NCI-H1105 treated with DMSO at 0.1 percent for 48 hours (cell line): ENCODE measurements at regions not wholly inside any gene's neighbourhood (a gene's known extent, or its start where the extent isn't known, plus 50 kb on each side); places are given as distances from the start of the nearest gene placed in this dataset.
"Not testable (repeated sequence)": the region's sequence is repeated elsewhere in the genome, so short reads cannot be mapped to it uniquely, and the experiment has no call there.

Source experiments
- DNase-seq: peaks from one replicate; lab custom pipeline; 2025; lab: John Stamatoyannopoulos, UW

DNA sequence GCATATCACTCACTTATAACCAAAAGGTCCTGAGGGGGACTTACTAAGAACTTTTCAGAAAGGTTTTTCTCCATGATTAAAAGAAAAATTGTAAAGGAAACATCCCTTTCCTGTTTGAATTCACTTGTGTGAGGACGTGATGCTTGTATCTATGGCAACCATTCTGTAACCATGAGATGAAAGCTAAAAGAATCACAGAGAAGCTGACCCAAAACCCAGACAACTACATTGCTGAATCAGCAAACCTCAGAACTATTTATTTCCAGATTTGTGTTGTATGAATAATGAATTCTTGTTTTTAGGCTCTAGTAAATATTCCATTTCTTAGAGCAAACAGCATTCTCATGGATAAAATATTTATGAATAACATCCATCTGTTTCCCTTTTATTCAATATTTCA is 91.2 kb downstream of the RCHY1 start:
- DNase-seq: no peak

DNA sequence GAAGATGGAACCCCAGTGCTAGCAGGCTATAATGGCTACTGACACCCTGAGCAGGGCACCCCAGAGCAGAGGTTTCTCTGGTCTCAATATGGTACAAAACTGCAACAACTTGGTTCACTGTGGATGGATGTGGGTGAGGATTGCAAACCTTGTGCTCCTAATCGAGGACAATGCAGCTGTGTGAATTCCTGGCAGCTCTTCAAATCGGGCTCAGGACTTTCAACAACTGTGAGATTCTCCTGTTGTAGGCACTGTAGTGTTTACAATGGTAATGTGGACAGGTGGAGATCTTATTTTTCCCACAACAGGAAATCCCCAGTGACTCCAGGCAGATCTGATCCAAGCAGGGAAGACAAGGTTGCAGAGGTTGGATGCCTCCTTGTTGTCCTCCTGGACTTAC is 101.5 kb downstream of the RCHY1 start:
- no peak for DNase-seq

DNA sequence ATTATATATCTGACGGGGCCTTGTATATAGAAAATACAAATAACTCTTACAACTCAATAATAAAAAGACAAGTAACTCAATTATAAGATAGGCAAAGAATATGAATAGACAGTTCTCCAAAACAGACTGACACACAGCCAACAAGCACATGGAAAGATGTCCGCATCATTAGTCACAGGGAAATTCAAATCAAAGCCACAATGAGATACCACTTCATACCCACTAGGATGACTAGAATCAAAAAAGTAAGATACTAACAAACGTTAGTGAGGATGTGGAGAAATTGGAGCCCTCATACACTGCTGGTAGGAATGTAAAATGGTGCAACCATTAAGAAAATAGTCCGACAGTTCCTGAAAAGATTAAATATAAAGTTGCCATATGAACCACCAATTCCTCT is 115.7 kb downstream of the RCHY1 start:
- no peak for DNase-seq

DNA sequence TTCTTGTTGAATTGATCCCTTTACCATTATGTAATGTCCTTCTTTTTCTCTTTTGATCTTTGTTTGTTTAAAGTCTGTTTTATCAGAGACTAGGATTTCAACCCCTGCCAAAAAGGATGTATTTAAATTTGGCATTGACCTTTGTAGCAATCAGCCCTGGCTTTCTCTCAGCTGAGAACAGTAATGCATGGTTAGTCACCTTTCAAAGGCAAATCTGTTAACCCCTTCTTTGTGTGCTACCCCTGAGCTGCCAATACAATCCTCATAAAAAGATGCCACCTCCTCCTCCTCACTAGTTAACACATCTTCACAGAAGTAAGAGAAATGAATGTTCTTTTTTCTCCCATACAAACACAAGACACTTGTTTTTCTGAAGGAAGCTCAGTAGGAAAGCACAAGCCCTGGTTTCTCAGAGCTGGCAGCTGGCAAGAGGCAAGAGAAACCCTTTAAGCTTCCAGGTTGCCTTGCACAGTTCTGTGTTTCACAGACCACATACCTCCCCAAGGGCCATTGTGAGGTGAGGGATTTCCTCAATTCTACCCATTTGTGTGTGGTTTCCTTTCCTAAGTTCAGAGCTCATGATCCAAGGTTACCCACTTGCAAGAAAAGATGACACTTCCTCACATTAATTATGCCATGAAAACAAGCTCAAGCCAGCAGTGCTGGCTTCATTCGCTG is 122.6 kb downstream of the RCHY1 start:
- no peak for DNase-seq

DNA sequence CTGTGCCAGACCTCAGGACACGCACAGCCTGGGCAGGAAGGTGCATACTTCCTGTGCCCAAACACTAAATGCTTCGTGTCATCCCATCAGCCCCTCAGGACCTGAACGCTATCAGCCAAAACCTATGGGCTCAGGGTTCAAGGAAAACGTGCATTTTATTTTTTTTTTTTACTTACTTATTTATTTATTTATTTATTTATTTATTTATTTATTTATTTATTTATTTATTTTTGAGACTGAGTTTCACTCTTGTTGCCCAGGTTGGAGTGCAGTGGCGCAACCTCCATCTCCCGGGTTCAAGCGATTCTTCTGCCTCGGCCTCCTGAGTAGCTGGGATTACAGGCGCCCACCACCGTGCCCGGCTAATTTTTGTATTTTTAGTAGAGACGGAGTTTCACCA is 127.8 kb downstream of the RCHY1 start:
- DNase-seq: not testable (repeated sequence)

DNA sequence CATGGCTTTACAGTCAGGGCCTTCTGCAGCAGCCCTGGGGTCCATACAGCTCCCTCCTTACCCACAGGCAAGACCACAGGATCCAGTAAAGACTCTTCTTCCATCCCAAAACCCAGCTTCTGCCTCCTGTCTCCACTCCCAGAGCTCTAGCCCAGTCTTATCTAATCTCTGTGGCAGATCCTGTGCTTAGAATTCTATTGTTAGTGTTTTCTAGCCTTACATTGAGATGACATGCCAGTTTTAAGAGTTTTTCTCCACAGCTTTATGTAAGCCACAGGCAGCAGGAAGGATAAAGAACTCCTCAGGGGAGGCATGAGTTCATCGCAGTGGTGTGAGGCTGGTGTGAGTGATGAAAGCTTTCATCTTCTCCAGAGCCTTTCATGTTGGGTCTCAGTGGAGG is 129.1 kb downstream of the RCHY1 start:
- DNase-seq: no peak

DNA sequence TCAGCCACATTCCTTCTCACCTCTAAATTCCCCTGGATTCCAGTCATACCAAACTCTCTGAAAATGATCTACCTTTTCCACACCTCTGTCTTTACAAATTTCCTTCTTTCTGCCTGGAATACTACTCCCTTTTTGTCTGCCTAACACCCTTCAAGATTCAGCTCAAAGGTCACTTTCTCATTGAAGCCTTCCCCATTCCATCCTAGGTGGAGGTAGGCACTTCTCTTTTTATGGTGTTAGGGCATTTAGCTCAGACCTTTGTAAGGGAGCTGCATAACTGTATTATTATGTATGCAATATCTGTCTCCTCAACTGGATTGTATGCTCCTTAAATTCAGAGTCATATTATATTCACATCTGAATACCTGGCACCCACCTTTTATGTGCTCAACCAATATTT is 137.7 kb downstream of the RCHY1 start:
- DNase-seq: no peak

DNA sequence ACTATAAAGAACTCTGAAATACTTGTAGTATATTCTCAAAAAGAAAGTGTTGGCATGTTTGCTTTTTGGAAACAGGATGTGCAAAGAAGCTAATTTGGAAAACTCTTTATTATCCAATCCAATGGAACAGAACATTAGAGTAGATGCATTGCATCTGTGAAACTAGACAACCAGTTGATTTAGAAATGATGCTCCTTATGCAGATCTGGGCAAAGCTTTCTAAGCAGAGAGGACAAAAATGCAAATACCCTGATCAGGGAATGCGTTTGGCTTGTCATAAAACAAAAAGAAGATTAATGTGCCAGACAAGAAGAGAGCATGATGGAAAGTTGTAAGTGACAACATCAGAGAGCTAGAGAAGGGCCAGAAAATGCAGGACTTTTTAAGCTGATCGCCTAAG is 142.3 kb downstream of the RCHY1 start:
- DNase-seq: no peak

DNA sequence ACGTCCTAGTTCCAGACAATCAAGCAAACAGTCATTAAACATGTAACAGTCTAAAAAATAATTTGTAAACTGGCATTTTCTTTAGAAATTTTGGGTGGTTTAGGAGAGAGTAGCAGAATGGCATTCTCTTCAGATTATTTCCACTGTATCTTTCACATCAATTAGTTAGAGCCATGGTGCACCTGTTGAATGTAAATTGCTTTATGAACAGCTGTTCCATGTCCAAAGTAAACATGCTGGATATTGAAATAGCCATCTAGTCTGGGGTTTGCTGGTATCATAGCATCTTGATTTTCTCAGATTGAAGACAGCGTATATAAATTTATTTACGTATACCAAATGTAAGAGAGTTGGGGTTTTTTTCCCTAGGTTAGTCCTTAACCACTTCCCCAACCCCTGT is 143.6 kb downstream of the RCHY1 start:
- DNase-seq: peak; percentile 68

DNA sequence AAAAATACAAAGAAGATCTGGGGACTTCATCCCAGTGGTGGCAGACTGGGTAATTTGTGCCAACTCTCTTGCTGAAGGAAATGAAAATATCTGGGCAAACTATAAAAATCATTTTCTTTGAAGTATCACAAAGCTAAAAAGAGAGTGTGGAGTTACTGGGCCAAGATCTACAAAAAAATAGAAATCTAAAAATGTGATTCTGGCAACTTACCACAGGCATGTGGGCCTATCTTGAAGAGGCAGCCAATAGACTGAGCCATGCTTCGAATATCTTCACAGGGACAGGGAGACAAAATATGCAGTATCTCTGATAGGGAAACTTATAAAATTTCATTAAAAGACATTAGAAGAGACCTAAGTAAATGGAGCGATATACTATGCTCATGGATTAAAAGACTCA is 168.8 kb downstream of the RCHY1 start:
- DNase-seq: no peak

DNA sequence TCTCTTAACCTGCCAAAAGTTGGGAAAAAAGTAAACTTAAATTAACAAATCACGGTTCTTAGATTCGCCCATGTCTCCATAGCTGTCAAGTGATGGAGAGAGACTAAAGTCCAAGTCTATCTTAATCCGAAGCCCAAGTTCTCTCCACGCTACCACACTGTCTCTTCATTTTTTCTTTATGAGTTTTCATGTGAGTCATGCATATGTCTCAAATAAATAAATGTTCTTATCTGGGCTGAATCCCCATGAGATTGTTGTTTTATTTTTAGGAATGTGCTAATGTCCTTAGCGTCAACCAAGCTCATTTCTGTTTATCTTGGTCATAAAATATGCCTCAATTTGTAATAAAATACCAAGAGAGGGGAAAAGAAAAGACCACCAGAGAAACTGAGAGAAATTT is 169.3 kb downstream of the RCHY1 start:
- DNase-seq: no peak

DNA sequence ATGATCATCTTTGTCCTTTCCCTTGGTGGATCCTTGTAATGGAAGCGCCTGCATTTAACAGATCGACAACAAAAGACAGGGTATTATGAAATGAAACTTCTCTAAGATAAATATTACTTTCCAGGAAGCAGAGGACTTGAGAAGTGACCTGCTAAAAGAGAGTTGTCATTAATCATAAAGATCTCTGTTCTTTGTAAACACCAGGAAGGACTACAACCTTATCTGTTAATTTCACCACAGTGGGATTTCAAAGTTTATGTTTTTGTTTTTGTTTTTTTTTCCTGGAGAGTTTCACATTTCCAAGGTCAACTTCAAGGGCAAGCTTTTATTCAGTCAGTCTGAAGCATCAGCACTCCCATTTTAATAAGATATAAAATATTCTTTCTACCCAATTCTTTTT is 170.9 kb downstream of the RCHY1 start:
- no peak for DNase-seq

DNA sequence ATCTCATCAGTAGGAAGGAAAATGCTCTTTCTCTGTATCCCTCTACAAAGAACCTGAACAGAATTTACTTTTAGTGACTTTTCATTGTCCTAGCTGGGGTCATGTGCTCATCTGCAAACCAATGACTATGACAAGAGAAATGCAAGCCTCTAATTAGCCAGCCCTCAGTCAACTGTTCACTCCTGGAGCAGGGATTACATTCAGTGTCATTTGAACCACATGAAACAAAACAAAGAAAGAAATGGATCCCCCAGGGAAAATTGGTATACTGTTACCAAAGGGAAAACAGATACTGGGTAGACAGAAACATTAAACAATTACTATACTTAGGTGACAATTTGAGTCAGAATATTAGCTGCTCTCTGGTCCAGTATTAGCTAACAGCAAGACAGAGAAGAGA is 173.6 kb downstream of the RCHY1 start:
- no peak for DNase-seq

DNA sequence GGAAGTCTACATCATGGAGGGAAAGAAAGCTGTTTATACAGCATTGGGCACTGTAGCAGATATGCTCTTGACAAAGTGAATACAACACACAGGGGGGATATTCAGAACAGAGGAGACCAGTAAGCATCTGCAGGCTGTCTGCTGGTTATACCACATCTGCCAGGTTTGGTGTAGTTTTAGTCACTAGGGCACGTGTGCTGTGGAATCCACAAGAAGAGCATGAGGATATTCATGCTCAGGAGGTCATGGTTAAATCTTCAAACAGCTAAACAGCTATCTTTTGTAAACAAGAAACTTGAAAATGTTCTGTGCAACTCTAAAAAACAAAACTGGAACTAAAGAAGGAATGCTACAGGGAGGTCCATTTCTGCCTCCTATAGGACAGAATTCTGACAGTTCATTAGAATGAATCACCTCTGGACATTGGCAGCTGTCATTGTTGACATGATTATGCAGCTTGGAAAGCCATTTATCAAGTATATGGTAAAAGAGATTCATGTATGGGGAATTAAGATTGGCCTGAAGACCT is 175.8 kb downstream of the RCHY1 start:
- DNase-seq: no peak

DNA sequence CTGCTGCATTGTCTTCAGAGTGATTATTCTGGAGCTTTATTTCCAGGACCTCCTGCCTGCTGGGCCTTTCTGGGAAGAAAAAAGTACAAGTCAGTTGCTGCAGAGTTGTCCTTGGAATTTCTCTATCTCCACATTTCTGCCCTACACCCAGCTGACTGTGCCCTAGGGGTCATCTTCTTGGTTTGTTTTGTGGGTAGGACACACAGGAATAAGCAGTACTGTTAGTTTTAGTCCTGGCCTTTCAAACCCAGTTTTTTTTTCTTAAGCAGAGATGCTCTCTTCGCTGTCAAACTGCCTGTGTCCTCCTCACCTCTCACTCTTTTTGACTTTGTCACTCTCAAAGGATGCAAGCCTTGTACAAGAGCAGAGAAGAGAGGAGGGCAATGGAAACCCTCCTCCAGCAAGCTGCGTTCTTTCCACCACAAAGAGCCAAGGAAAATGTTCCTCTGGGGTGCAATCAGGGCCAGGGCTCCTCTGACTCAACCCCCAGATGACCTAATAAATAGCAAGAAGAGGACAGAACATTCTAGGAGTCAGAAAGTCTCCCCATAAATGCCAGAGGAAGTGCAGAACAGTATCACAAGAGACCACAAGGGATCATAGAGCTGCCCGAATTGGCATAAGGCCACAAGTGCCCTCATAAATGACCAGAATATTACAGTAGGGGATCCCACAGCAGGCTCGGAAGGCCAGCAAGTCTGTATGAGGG is 186.2 kb downstream of the RCHY1 start:
- no peak for DNase-seq

DNA sequence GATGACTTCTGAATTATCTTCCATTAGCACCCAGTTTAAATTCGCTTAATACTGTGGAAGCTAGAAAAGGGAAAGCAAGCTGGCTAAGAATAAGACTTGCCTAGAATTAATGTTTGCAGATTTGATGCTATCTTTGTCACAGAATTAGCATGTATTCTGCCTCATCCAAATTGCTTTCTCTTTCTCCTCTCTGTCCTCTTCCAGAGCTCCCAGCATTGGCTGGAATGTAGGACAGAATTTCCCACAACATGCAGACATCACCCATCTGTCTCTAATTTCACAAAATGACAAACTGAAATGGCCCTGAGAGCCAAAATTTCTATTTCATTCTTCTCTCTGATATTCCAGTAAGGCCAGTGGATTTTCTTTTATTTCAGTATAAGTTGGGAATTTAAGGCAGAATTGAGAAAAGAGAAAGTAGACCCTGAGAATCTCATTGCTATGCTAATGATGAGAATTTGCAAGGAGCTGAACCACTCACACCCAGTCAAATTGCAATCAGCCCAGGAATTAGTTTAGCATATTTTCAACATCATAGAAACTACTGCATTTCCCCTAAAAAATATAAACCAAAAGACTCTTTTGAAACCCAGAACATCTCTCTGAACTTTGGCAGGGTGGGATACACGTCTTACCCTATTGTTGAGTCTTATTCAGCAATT is 188.8 kb downstream of the RCHY1 start:
- no peak for DNase-seq

DNA sequence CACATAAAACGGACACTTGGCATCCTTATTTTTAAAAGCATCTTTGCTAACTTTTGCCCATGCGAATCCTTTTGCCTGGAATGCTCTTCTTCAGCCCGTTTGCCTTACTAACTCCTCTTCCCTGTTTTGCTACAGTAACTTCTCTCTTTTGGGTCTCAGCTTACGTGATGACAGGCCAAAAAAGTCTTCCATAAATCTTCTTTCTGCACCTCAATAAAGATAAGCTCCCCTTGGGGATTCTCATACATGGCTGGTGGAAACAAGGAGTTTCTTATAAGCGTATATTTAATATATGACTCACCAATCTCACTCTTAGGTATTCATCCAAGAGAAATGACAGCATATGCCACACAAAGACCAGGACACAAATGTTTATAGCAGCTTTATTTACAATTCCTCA is 192.7 kb downstream of the RCHY1 start:
- no peak for DNase-seq

DNA sequence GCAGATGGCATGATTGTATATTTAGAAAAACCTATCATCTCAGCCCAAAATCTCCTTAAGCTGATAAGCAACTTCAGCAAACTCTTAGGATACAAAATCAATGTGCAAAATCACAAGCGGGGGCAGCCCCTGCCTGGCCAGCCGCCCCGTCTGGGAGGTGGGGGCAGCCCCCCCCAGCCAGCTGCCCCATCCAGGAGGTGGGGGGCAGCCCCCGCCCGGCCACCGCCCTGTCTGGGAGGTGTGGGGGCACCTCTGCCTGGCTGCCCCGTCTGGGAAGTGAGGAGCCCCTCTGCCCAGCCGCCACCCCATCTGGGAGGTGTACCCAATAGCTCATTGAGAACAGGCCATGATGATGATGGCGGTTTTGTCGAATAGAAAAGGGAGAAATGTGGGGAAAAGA is 196.6 kb downstream of the RCHY1 start:
- not testable (repeated sequence) for DNase-seq

DNA sequence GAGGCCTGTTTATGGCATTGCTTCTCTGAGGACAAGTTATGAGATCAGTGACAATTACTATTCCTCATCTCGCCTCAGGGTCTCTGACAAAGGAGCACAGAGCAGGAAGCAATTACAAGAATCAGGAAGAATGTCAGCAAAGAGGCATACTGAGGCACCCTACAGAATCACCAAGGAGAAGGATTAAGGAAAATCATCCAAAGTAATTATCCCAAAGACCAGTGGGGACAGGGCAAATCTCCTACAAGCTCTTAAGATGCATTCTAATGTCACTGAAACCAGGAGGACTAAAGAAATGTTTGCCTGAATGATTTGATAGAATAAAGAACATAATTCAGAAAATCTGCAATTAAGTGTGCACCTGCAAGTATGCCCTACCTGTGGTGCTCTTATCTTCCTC is 206.2 kb downstream of the RCHY1 start:
- no peak for DNase-seq

DNA sequence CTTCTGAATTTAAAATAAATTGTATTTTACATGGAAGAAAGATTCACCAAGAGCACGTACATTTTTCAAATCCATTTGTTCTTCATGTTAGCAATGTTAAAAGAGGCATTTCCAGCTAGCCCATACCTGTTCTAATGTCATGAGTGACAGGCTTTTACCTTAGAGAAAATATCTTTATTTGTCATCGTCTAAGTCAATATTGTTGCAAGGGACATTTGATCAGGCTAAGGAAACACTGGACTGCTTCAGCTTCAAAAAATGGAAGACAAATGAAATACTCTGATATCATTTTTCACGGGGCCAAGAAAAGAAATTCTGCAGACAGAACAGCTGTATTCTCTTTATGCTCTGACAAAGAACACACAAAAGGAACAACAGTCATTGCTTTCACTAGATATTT is 207.7 kb downstream of the RCHY1 start:
- DNase-seq: no peak

DNA sequence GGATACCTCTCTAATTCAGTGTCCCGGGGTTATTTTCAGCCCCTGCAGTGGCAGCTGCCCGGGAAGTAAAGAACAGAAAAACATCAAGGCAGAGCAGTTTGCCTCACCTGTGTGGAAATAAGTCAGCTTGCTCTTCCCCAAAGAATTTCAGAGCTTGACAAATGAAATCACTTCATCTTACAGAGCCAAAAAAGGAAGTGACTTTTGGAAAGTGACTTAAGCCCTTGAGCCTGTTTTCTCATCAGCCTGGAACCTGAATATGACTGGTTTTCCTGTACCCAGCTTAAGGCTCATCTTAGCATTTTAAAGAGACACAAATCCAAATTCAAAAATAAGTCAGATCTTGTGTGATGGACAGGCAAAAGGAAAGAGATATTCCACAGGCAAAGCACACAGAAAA is 211.6 kb downstream of the RCHY1 start:
- no peak for DNase-seq

DNA sequence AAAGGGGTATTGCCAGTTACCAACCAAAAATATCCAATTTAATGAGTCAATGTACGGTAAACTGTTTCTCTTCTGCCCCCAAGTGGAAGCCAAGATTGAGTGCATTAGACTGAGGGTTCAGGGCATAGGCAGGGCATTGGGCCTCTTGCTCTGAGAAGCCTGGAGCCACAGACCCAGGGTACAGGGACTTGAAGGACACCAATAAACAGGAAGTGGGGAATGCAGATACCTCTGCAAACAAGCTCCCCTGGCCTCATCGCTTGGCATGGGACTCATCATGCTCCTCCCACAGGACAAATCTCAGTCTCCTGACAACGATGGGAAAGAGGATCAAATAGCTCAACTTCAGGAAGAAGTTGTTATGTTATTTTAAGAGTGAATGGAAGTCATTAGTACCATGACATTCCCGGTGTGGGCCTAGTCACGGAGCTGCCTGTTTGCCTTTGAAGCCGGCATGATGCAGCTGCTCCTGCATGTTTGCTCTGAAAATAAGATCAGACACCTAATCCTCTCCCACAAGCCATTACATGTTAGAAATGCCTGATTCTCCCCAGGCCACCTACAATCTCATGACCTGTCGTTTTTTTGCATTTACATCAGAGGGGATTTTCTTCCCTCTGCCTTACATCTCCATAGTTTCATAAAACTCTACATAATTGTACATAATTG is 224.2 kb downstream of the RCHY1 start:
- peak; percentile 90 for DNase-seq
